ENCODE measurements at regions not wholly inside any gene's neighbourhood (a gene's known extent, or its start where the extent isn't known, plus 50 kb on each side); places are given as distances from the start of the nearest gene placed in this dataset.

GRCh38 chr4:148980782-148981480 is 538.7 kb upstream of the NR3C2 start:
- Histone ChIP-seq H3K4me1 (ENCODE audit: insufficient read depth, low read length) (peaks cover 30% of the 10 kb centered on the region), H3K4me3 (ENCODE audit: low read depth in 1 of 2, low read length in 2 of 2) (no peak overlapping the region), H3K36me3 (ENCODE audit: insufficient read depth, low read length) (no peaks in the 10 kb centered on the region), H3K9me3 (ENCODE audit: low read length) (no peaks in the 10 kb centered on the region), H3K27me3 (ENCODE audit: control insufficient read depth in 1 of 2, insufficient read depth in 2 of 2, low read length in 2 of 2) (no peaks in the 10 kb centered on the region), H3K27ac (ENCODE audit: low read depth, low read length) (peak overlapping the region; percentile 66), H3K9ac (ENCODE audit: low read length) (no peak overlapping the region)

GRCh38 chr4:148978301-148978700 is 536.1 kb upstream of the NR3C2 start:
- H3K9me3 ChIP-seq (ENCODE audit: low read length), result no peaks in the 10 kb centered on the region
- peaks cover 30% of the 10 kb centered on the region for H3K4me1 ChIP-seq (ENCODE audit: insufficient read depth, low read length)
- no peak overlapping the region for H3K27ac ChIP-seq (ENCODE audit: low read depth, low read length)
- no peak overlapping the region for H3K9ac ChIP-seq (ENCODE audit: low read length)
- H3K36me3 ChIP-seq (ENCODE audit: insufficient read depth, low read length), result no peaks in the 10 kb centered on the region
- no peaks in the 10 kb centered on the region for H3K27me3 ChIP-seq (ENCODE audit: control insufficient read depth in 1 of 2, insufficient read depth in 2 of 2, low read length in 2 of 2)
- no peak overlapping the region for H3K4me3 ChIP-seq (ENCODE audit: low read depth in 1 of 2, low read length in 2 of 2)

GRCh38 chr4:148975464-148975863 is 533.2 kb upstream of the NR3C2 start:
- Histone ChIP-seq H3K9ac (ENCODE audit: low read length) (no peak overlapping the region), H3K4me1 (ENCODE audit: insufficient read depth, low read length) (peaks cover 18% of the 10 kb centered on the region), H3K27ac (ENCODE audit: low read depth, low read length) (no peak overlapping the region), H3K4me3 (ENCODE audit: low read depth in 1 of 2, low read length in 2 of 2) (no peak overlapping the region), H3K27me3 (ENCODE audit: control insufficient read depth in 1 of 2, insufficient read depth in 2 of 2, low read length in 2 of 2) (no peaks in the 10 kb centered on the region), H3K36me3 (ENCODE audit: insufficient read depth, low read length) (no peaks in the 10 kb centered on the region), H3K9me3 (ENCODE audit: low read length) (no peaks in the 10 kb centered on the region)

- Histone ChIP-seq H3K4me1 (ENCODE audit: insufficient read depth, low read length) (no peaks in the 10 kb centered on the region), H3K27ac (ENCODE audit: low read depth, low read length) (no peak overlapping the region), H3K36me3 (ENCODE audit: insufficient read depth, low read length) (no peaks in the 10 kb centered on the region), H3K9ac (ENCODE audit: low read length) (no peak overlapping the region), H3K4me3 (ENCODE audit: low read depth in 1 of 2, low read length in 2 of 2) (no peak overlapping the region), H3K9me3 (ENCODE audit: low read length) (no peaks in the 10 kb centered on the region), H3K27me3 (ENCODE audit: control insufficient read depth in 1 of 2, insufficient read depth in 2 of 2, low read length in 2 of 2) (no peaks in the 10 kb centered on the region)
Observed at GRCh38 chr4:148965080-148965479, 522.9 kb upstream of the NR3C2 start.

GRCh38 chr4:148964456-148964855 is 522.2 kb upstream of the NR3C2 start:
- Histone ChIP-seq H3K27me3 (ENCODE audit: control insufficient read depth in 1 of 2, insufficient read depth in 2 of 2, low read length in 2 of 2) (no peaks in the 10 kb centered on the region), H3K9ac (ENCODE audit: low read length) (no peak overlapping the region), H3K36me3 (ENCODE audit: insufficient read depth, low read length) (no peaks in the 10 kb centered on the region), H3K27ac (ENCODE audit: low read depth, low read length) (no peak overlapping the region), H3K4me1 (ENCODE audit: insufficient read depth, low read length) (no peaks in the 10 kb centered on the region), H3K4me3 (ENCODE audit: low read depth in 1 of 2, low read length in 2 of 2) (no peak overlapping the region), H3K9me3 (ENCODE audit: low read length) (no peaks in the 10 kb centered on the region)

- no peaks in the 10 kb centered on the region for H3K36me3 ChIP-seq (ENCODE audit: insufficient read depth, low read length)
- H3K4me3 ChIP-seq (ENCODE audit: low read depth in 1 of 2, low read length in 2 of 2), result no peak overlapping the region
- H3K9ac ChIP-seq (ENCODE audit: low read length), result no peak overlapping the region
- no peak overlapping the region for H3K27ac ChIP-seq (ENCODE audit: low read depth, low read length)
- no peaks in the 10 kb centered on the region for H3K9me3 ChIP-seq (ENCODE audit: low read length)
- no peaks in the 10 kb centered on the region for H3K4me1 ChIP-seq (ENCODE audit: insufficient read depth, low read length)
- no peaks in the 10 kb centered on the region for H3K27me3 ChIP-seq (ENCODE audit: control insufficient read depth in 1 of 2, insufficient read depth in 2 of 2, low read length in 2 of 2)
Observed at GRCh38 chr4:148962539-148963290, 520.5 kb upstream of the NR3C2 start.

GRCh38 chr4:148961526-148961925 is 519.3 kb upstream of the NR3C2 start:
- H3K27ac ChIP-seq (ENCODE audit: low read depth, low read length), result no peak overlapping the region
- H3K27me3 ChIP-seq (ENCODE audit: control insufficient read depth in 1 of 2, insufficient read depth in 2 of 2, low read length in 2 of 2), result no peaks in the 10 kb centered on the region
- no peaks in the 10 kb centered on the region for H3K9me3 ChIP-seq (ENCODE audit: low read length)
- H3K36me3 ChIP-seq (ENCODE audit: insufficient read depth, low read length), result no peaks in the 10 kb centered on the region
- H3K4me3 ChIP-seq (ENCODE audit: low read depth in 1 of 2, low read length in 2 of 2), result no peak overlapping the region
- H3K4me1 ChIP-seq (ENCODE audit: insufficient read depth, low read length), result no peaks in the 10 kb centered on the region
- H3K9ac ChIP-seq (ENCODE audit: low read length), result no peak overlapping the region

- H3K9me3 ChIP-seq (ENCODE audit: low read length), result no peaks in the 10 kb centered on the region
- no peaks in the 10 kb centered on the region for H3K36me3 ChIP-seq (ENCODE audit: insufficient read depth, low read length)
- no peak overlapping the region for H3K9ac ChIP-seq (ENCODE audit: low read length)
- no peak overlapping the region for H3K4me3 ChIP-seq (ENCODE audit: low read depth in 1 of 2, low read length in 2 of 2)
- no peaks in the 10 kb centered on the region for H3K27me3 ChIP-seq (ENCODE audit: control insufficient read depth in 1 of 2, insufficient read depth in 2 of 2, low read length in 2 of 2)
- H3K4me1 ChIP-seq (ENCODE audit: insufficient read depth, low read length), result no peaks in the 10 kb centered on the region
- H3K27ac ChIP-seq (ENCODE audit: low read depth, low read length), result no peak overlapping the region
Observed at GRCh38 chr4:148958317-148958716, 516.1 kb upstream of the NR3C2 start.

GRCh38 chr4:148955564-148956297 is 513.5 kb upstream of the NR3C2 start:
- Histone ChIP-seq H3K27me3 (ENCODE audit: control insufficient read depth in 1 of 2, insufficient read depth in 2 of 2, low read length in 2 of 2) (no peaks in the 10 kb centered on the region), H3K36me3 (ENCODE audit: insufficient read depth, low read length) (no peaks in the 10 kb centered on the region), H3K27ac (ENCODE audit: low read depth, low read length) (no peak overlapping the region), H3K9ac (ENCODE audit: low read length) (no peak overlapping the region), H3K4me1 (ENCODE audit: insufficient read depth, low read length) (no peaks in the 10 kb centered on the region), H3K9me3 (ENCODE audit: low read length) (no peaks in the 10 kb centered on the region), H3K4me3 (ENCODE audit: low read depth in 1 of 2, low read length in 2 of 2) (no peak overlapping the region)

- Histone ChIP-seq H3K4me3 (ENCODE audit: low read depth in 1 of 2, low read length in 2 of 2) (no peak overlapping the region), H3K9me3 (ENCODE audit: low read length) (no peaks in the 10 kb centered on the region)
Observed at GRCh38 chr4:148954011-148954749, 512.0 kb upstream of the NR3C2 start.

GRCh38 chr4:148951346-148951745 is 509.1 kb upstream of the NR3C2 start:
- no peak overlapping the region for H3K4me3 ChIP-seq (ENCODE audit: low read depth in 1 of 2, low read length in 2 of 2)
- no peaks in the 10 kb centered on the region for H3K36me3 ChIP-seq (ENCODE audit: insufficient read depth, low read length)
- no peaks in the 10 kb centered on the region for H3K4me1 ChIP-seq (ENCODE audit: insufficient read depth, low read length)
- no peak overlapping the region for H3K9ac ChIP-seq (ENCODE audit: low read length)
- H3K27ac ChIP-seq (ENCODE audit: low read depth, low read length), result no peak overlapping the region
- no peaks in the 10 kb centered on the region for H3K27me3 ChIP-seq (ENCODE audit: control insufficient read depth in 1 of 2, insufficient read depth in 2 of 2, low read length in 2 of 2)
- no peaks in the 10 kb centered on the region for H3K9me3 ChIP-seq (ENCODE audit: low read length)

More at GRCh38 chr4:148954011-148954749, 512.0 kb upstream of the NR3C2 start:
- H3K4me1 ChIP-seq (ENCODE audit: insufficient read depth, low read length), result no peaks in the 10 kb centered on the region
- H3K9ac ChIP-seq (ENCODE audit: low read length), result no peak overlapping the region
- no peak overlapping the region for H3K27ac ChIP-seq (ENCODE audit: low read depth, low read length)
- H3K27me3 ChIP-seq (ENCODE audit: control insufficient read depth in 1 of 2, insufficient read depth in 2 of 2, low read length in 2 of 2), result no peaks in the 10 kb centered on the region
- no peaks in the 10 kb centered on the region for H3K36me3 ChIP-seq (ENCODE audit: insufficient read depth, low read length)

Measured in muscle layer of colon (tissue), 2 donors.